Stomach (tissue), 4 donors: ENCODE measurements at regions not wholly inside any gene's neighbourhood (a gene's known extent, or its start where the extent isn't known, plus 50 kb on each side); places are given as distances from the start of the nearest gene placed in this dataset.

ENCODE experiments used
- CTCF ChIP-seq, 7 experiments: fragments of 450-650 bp in 4 of 7; fragments of 200-600 bp in 3 of 7; sonication (generic) in 3 of 7; IDR thresholded peaks; one replicate each; pipeline ENCODE4 v1.5.1; 2016 to 2019; ENCODE audit warnings: antibody characterized with exemption in 7 of 7, control low read depth in 2 of 7, mild to moderate bottlenecking in 1 of 7
- EP300 ChIP-seq: sonication (generic); formaldehyde crosslinking; IDR thresholded peaks from one replicate; pipeline ENCODE4 v1.6.1; 2017; ENCODE audit warnings: antibody characterized with exemption
- POLR2A ChIP-seq, 4 donors: fragments of 450-650 bp; IDR thresholded peaks; one replicate each; pipeline ENCODE4 v1.6.1; 2016; ENCODE audit warnings: antibody characterized with exemption in 4 of 4, control low read depth in 2 of 4, mild to moderate bottlenecking in 1 of 4, moderate library complexity in 1 of 4

GRCh38 chr3:111292117-111292516 lies 220.5 kb downstream of the NECTIN3 start:
- no peak for TF ChIP-seq CTCF (IDR thresholded peaks at IDR 0.05)
- TF ChIP-seq EP300 = no peak
- TF ChIP-seq POLR2A (IDR thresholded peaks at IDR 0.05) = no peak
